HEK293T (cell line): ENCODE measurements at regions not wholly inside any gene's neighbourhood (a gene's known extent, or its start where the extent isn't known, plus 50 kb on each side); places are given as distances from the start of the nearest gene placed in this dataset.
"Not testable (repeated sequence)": the region's sequence is repeated elsewhere in the genome, so short reads cannot be mapped to it uniquely, and the experiment has no call there.

ENCODE experiments used
- CTCF ChIA-PET: fragments of 350-600 bp; formaldehyde crosslinking; extraction: SDS; loops from one replicate; lab custom pipeline; 2021; ENCODE audit warnings: antibody characterized with exemption, inconsistent platforms; lab: Yijun Ruan, JAX
- POLR2A ChIA-PET: fragments of 350-600 bp; formaldehyde crosslinking; extraction: SDS; loops from one replicate; lab custom pipeline; 2020; ENCODE audit warnings: antibody characterized with exemption, inconsistent platforms; lab: Yijun Ruan, JAX
- DNase-seq: peaks from one replicate; pipeline ENCODE4 v3.0.0; 2012; ENCODE audit warnings: mixed read lengths; ENCODE audit errors: extremely low spot score
- ARNT ChIP-seq: fragments of 450-650 bp; IDR thresholded peaks from 2 replicates; pipeline ENCODE4 v1.6.1; 2017; ENCODE audit warnings: mild to moderate bottlenecking
- BHLHE40 ChIP-seq: fragments of 450-650 bp; IDR thresholded peaks from 2 replicates; pipeline ENCODE4 v1.6.1; 2016; ENCODE audit warnings: mild to moderate bottlenecking, moderate library complexity, borderline replicate concordance
- CTBP1 ChIP-seq: fragments of 450-650 bp; IDR thresholded peaks from 2 replicates; pipeline ENCODE4 v1.6.1; 2016; ENCODE audit warnings: borderline replicate concordance
- ELF4 ChIP-seq: fragments of 450-650 bp; IDR thresholded peaks from 2 replicates; pipeline ENCODE4 v1.6.1; 2017; ENCODE audit warnings: antibody characterized with exemption
- FOXA1 ChIP-seq: fragments of 450-650 bp; IDR thresholded peaks from 2 replicates; pipeline ENCODE4 v1.6.1; 2016; ENCODE audit warnings: mild to moderate bottlenecking
- FOXK2 ChIP-seq: fragments of 450-650 bp; IDR thresholded peaks from 2 replicates; pipeline ENCODE4 v1.6.1; 2016; ENCODE audit warnings: mild to moderate bottlenecking
- FOXM1 ChIP-seq: fragments of 450-650 bp; IDR thresholded peaks from 2 replicates; pipeline ENCODE4 v1.6.1; 2017; ENCODE audit warnings: mild to moderate bottlenecking, borderline replicate concordance
- HDGF ChIP-seq: fragments of 450-650 bp; IDR thresholded peaks from 2 replicates; pipeline ENCODE4 v1.6.1; 2017; ENCODE audit warnings: antibody characterized with exemption, borderline replicate concordance
- L3MBTL2 ChIP-seq: fragments of 450-650 bp; conservative IDR thresholded peaks from 2 replicates; pipeline ENCODE4 v1.6.1; 2016; ENCODE audit warnings: mild to moderate bottlenecking
- LEF1 ChIP-seq: fragments of 450-650 bp; IDR thresholded peaks from 2 replicates; pipeline ENCODE4 v1.6.1; 2017; ENCODE audit warnings: mild to moderate bottlenecking, borderline replicate concordance
- NFRKB ChIP-seq: fragments of 450-650 bp; IDR thresholded peaks from 2 replicates; pipeline ENCODE4 v1.6.1; 2016; ENCODE audit warnings: mild to moderate bottlenecking, moderate library complexity
- PKNOX1 ChIP-seq: fragments of 450-650 bp; IDR thresholded peaks from 2 replicates; pipeline ENCODE4 v1.6.1; 2016
- SP1 ChIP-seq: fragments of 450-650 bp; IDR thresholded peaks from 2 replicates; pipeline ENCODE4 v1.6.1; 2017
- SUZ12 ChIP-seq: fragments of 450-650 bp; IDR thresholded peaks from 2 replicates; pipeline ENCODE4 v1.6.1; 2016; ENCODE audit warnings: mild to moderate bottlenecking
- TARDBP ChIP-seq: fragments of 450-650 bp; IDR thresholded peaks from 2 replicates; pipeline ENCODE4 v1.6.1; 2016
- ZNF384 ChIP-seq: fragments of 450-650 bp; IDR thresholded peaks from 2 replicates; pipeline ENCODE4 v1.6.1; 2016

GRCh38 chr13:23039266-23039935 lies 141.4 kb upstream of the SGCG start:
- TF ChIP-seq HDGF = no peak
- TF ChIP-seq ARNT = no peak
- no peak for TF ChIP-seq NFRKB
- TF ChIP-seq PKNOX1 = no peak
- no peak for TF ChIP-seq ELF4
- TF ChIP-seq LEF1 = no peak
- no peak for TF ChIP-seq SUZ12
- TF ChIP-seq L3MBTL2 = no peak
- TF ChIP-seq FOXA1 = no peak
- TF ChIP-seq CTBP1 = no peak
- no peak for TF ChIP-seq FOXK2
- no peak for TF ChIP-seq ZNF384
- no peak for TF ChIP-seq FOXM1
- no peak for TF ChIP-seq BHLHE40
- no peak for TF ChIP-seq TARDBP
- TF ChIP-seq SP1 = no peak
- POLR2A ChIA-PET = no interaction called here
- no peak for DNase-seq
- CTCF ChIA-PET = no interaction called here

GRCh38 chr13:23042181-23042580 lies 138.6 kb upstream of the SGCG start:
- TF ChIP-seq ZNF384 (no peak), NFRKB (no peak), FOXA1 (no peak), PKNOX1 (no peak)
- ChIA-PET POLR2A (no interaction called here), CTCF (no interaction called here)
- no peak for DNase-seq

- no peak for TF ChIP-seq PKNOX1
- no peak for TF ChIP-seq L3MBTL2
- no peak for TF ChIP-seq FOXM1
- no peak for TF ChIP-seq CTBP1
- TF ChIP-seq HDGF = no peak
- TF ChIP-seq TARDBP = no peak
- no peak for TF ChIP-seq FOXA1
- TF ChIP-seq FOXK2 = no peak
- no peak for TF ChIP-seq SP1
- no peak for TF ChIP-seq BHLHE40
- TF ChIP-seq ARNT = no peak
- no peak for TF ChIP-seq LEF1
- no peak for TF ChIP-seq SUZ12
- TF ChIP-seq ZNF384 = no peak
- TF ChIP-seq NFRKB = no peak
- TF ChIP-seq ELF4 = no peak
- POLR2A ChIA-PET = no interaction called here
- DNase-seq = no peak
- CTCF ChIA-PET = no interaction called here
These were observed 135.9 kb upstream of the SGCG start for GRCh38 chr13:23044906-23045305.

GRCh38 chr13:23050126-23050525 lies 130.7 kb upstream of the SGCG start:
- CTCF ChIA-PET = no interaction called here
- no peak for TF ChIP-seq SUZ12
- TF ChIP-seq FOXM1 = no peak
- no peak for TF ChIP-seq CTBP1
- TF ChIP-seq LEF1 = no peak
- TF ChIP-seq FOXK2 = no peak
- TF ChIP-seq PKNOX1 = no peak
- no peak for TF ChIP-seq TARDBP
- no peak for TF ChIP-seq HDGF
- TF ChIP-seq NFRKB = no peak
- POLR2A ChIA-PET = no interaction called here

GRCh38 chr13:23053711-23054110 lies 127.1 kb upstream of the SGCG start:
- DNase-seq, POLR2A ChIA-PET, CTCF ChIA-PET: not testable (repeated sequence)

More at GRCh38 chr13:23050126-23050525, 130.7 kb upstream of the SGCG start:
- no peak for DNase-seq

- POLR2A ChIA-PET = no interaction called here
- TF ChIP-seq NFRKB = no peak
- no peak for TF ChIP-seq HDGF
- no peak for TF ChIP-seq L3MBTL2
- no peak for TF ChIP-seq TARDBP
- CTCF ChIA-PET = no interaction called here
- DNase-seq = no peak
These were observed 121.6 kb upstream of the SGCG start for GRCh38 chr13:23059173-23059572.

- no peak for DNase-seq
- ChIA-PET CTCF (no interaction called here), POLR2A (no interaction called here)
- TF ChIP-seq ZNF384 (no peak), LEF1 (no peak), CTBP1 (no peak), FOXA1 (no peak), HDGF (no peak), ELF4 (no peak), NFRKB (no peak), PKNOX1 (no peak), BHLHE40 (no peak), L3MBTL2 (no peak), SUZ12 (no peak), TARDBP (no peak), SP1 (no peak), FOXK2 (no peak), ARNT (no peak), FOXM1 (no peak)
These were observed 119.8 kb upstream of the SGCG start for GRCh38 chr13:23060959-23061358.
